ENCODE measurements at regions not wholly inside any gene's neighbourhood (a gene's known extent, or its start where the extent isn't known, plus 50 kb on each side); places are given as distances from the start of the nearest gene placed in this dataset.

DNA sequence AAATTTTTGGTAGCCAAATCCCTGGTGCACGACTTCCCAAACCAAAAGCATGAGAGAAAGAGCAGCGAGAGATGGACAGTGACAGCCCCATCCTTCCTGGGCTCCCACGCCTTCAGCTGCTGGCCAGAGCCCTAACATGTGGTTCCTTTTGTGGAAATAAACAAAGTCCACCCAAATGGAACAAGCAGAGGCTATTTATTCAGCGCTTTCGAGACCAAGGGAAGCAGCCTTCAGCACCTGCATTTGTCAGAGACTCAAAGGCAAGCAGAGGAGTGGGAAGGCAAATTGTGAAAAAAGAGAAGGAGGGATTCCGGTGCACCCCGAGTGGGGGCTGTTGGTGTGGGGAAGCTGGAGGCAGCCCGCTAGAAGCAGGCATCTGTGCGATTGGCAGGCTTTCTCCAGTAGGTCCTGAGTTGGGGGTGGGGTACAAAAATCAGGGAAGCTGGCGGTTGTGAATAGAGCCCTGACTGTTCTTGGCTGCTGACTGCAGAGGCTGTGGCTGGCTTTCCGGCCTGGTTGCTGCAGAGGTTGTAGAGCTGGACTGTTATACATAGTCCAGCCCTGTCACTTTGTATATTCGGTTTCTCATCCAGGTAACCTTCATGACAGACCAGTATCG is 427.2 kb downstream of the OCA2 start:
- DNase-seq (ENCODE audit: low spot score), result no peak

DNA sequence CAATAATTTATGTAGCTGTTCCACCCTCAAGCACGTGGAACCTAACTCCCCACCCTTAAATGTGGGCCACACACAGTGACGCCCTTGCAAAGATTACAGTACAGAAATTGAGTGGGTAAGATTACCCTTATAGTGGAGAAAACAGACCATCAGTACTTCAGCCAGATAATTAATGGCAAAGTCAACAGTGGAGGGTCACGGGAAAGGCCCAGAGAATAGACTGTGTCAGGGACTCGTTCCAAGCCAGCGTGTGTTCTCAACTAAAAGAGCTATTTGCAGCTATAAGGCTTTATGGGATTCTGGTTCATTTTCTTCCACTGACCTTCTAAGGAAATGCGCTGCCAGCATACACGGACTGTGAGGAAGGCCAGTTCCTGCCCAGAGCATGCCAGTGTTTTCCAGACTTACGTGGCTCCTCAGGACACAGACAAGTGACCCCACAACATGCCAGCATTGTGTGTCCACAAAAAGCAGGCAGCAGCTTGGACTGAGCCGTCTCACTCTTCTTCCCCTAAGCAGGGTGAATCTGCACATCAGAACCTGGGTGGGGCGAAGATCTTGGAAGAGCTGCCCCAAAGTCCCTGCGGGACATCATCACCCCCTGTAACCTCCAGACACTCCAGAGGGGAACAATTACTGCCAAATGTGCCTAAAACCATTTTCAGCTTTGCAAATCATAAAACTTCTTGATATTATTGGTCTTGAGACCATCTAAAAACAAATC is 428.5 kb downstream of the OCA2 start:
- DNase-seq (ENCODE audit: low spot score), result no peak

DNA sequence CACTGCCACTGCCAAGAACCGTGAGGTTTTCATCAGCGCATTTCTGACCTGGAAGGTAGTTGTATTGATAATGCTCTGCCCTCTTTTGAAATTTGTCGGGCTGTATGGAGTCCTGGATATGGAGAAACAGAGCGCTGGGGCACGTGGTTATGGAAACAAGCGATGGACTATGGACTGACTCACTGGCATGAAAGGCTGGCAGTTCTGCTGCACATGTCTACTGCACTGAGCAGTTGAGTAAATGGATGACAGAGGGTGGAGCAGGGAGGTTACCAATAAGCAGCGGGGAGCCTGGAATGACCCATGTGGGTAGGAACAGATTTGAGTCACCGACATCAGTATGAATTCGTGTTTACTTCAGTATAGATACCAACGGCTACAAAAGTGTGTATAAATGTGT is 429.5 kb downstream of the OCA2 start:
- no peak for DNase-seq (ENCODE audit: low spot score)

DNA sequence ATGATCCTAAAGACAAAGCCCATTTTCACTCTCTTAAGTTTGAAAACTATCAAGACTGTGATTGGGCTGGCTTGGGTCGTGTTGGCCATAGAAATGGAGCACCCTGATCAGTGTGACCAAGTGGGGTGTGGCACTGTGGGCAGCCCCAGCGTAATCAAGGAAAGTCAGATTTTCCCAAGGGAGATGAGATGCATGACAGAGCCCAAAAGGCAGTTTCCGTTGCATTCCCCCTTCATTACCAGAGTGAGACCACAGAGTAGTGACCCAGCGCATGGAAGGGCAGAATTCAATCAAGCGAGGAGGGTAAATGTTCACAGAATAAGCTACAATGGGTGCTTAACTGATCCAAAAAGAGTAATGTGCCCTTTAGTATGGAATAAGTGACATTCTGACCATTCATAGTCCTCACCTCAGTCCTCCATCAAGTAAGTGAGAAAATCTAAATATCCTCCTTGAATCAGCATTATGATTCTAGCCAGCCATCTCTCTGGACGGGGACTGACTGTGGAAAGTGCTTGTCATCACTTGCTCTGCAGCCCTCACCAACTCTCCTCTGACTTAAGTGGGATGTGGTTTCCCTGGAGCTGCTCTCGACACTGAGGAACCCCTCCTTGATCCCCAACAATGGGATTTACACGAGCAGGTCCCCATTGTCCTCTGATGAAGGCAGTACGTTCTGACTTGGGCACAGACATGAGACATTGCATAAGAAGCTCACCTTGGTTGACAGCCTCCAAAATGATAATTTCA is 430.5 kb downstream of the OCA2 start:
- no peak for DNase-seq (ENCODE audit: low spot score)

DNA sequence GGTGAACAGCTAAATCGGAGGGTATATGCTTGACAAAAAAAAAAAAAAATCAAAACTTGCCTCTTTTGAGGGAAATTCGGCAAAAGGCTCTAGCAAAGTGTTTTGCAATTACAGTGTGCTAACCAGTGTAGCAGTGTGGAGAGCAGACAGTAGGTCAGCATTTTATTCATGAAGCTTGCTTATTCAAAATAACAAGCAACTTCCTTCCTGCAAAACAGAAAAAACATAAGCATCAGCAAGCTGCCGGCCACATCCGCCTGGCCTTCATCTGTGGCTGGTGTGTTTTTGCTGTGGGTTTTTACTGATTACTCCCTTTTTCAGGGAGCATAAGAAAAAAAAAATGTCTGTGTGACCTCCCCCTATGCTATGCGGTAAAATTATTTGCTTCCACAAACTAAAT is 434.1 kb downstream of the OCA2 start:
- DNase-seq (ENCODE audit: low spot score), result no peak

DNA sequence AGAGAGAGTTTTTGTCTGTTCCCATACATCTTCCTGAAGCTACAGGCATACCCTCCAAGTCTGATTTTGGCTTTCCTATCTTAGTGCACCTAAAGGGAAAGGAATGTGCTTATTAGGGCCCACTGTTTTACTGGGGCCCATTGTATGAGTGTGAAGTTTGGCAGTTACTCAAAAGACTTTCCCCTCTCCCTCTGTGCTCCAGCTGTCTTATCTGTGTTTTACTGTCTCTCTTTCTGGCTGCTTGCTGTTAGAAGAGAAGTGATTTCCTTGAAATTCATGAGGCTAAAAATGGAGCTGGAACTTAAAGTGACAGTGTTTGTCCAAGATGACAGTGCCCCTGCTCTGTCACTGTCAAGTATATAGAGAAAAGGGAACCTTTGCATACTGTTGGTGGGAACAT is 436.2 kb downstream of the OCA2 start:
- DNase-seq (ENCODE audit: low spot score), result no peak

DNA sequence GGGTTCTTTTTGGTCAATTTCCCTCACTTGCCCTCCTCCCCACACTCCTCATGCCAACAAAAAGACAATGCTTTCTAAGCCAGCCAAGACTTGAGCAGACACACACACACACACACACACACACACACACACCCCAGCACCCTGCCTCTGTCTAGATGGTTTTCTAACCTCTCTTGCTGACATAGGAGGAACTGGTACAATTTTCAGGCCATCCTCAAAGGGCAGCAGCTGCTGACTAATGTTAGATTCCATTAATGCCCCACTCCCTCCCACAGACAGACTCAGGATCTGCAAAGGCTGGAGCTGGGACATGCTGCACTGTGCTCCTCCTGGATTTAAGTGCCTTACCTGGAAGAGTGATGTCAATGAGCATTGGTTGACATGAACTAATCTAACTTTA is 438.4 kb downstream of the OCA2 start:
- DNase-seq (ENCODE audit: low spot score), result no peak

DNA sequence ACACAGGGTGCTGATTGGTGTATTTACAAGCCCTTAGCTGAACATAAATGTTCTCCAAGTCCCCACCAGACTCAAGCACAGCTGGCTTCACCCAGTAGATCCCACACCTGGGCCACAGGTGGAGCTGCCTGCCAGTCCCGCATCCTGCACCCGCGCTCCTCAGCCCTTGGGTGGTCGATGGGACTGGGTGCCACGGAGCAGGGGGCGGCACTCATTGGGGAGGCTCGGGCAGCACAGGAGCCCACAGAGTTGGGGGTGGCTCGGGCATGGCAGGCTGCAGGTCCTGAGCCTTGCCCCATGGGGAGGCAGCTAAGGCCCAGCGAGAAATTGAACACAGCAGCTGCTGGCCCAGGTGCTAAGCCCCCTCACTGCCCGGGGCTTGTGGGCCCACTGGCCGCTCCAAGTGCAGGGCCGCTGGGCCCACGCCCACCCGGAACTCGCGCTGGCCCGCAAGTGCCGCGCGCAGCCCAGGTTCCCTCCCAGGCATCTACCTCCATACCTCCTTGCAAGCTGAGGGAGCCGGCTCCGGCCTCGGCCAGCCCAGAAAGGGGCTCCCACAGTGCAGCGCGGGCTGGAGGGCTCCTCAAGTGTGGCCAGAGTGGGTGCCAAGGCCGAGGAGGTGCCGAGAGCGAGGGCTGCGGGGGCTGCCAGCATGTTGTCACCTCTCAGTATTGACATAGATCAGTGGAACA is 442.7 kb downstream of the OCA2 start:
- no peak for DNase-seq (ENCODE audit: low spot score)

DNA sequence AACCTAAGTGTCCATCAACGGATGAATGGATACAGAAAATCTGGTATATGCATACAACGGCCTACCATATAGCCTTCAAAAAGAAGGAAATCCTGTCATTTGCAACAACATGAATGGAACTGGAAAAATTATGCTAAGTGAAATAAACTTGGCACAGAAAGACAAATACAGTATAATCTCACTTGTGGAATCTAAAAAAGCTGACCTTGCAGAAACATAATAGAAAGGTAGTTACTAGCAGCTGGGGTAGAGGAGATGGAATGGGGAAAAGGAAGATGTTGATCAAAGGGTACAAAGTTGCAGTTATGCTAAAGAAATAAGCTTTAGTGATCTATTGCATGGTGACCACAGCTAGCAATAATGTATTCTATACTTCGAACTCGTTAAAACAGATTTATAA is 444.1 kb downstream of the OCA2 start:
- DNase-seq (ENCODE audit: low spot score), result no peak

DNA sequence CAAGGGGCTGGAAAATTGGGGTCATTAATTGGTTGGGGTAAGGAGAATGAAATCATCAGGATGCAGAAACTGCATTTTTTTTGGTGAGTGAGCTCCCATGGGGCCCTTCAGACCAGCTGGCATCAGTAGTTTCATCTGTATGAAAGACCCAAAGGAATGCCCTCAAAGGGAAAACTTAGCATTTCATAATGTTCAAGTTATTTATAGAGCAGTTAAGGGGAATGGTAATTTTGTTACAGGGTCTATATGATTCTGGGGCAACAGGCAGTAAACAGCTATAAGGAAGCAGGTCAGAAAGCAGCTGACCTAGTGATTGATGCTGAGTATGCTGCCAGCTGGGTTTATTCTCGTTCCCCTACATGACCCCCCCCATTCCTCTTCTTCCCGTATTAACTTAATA is 448.9 kb downstream of the OCA2 start:
- no peak for DNase-seq (ENCODE audit: low spot score)

DNA sequence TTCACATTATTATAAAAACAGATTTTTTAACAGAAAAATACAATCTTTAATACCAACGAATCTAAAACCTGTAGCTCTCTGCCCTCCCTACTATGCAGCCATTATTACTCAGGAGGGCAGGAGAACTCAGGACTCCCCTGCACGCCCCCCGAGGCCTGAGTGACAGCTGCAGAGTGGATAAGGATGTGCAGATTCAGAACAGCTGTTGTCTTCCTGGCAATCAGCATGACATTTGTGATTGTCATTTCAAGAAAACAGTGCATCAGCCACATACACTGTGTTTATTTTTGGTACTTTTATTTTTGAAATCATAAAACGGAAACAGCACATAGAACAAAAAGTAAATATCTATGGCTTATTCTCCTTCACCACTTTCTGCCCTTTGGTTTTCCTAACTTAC is 450.8 kb downstream of the OCA2 start:
- DNase-seq (ENCODE audit: low spot score), result no peak

DNA sequence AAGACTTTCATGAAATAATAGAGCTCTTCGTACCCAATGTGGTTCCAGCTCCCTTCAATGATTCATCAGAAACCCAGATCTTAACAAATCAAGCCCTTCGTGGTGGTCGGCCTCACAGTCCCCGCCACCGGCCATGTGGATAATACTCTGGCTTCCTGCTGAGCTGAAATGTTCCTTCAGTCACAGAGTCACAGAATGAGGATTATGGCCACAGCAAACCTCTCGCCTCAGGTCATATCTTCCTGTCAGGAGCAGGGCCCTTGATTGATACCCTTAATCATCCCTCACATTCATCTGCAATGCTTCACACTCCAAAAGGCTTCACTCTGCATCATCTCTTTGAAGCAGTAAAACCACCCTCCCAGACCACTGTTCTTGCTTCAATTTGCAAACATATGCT is 452.6 kb downstream of the OCA2 start:
- no peak for DNase-seq (ENCODE audit: low spot score)

DNA sequence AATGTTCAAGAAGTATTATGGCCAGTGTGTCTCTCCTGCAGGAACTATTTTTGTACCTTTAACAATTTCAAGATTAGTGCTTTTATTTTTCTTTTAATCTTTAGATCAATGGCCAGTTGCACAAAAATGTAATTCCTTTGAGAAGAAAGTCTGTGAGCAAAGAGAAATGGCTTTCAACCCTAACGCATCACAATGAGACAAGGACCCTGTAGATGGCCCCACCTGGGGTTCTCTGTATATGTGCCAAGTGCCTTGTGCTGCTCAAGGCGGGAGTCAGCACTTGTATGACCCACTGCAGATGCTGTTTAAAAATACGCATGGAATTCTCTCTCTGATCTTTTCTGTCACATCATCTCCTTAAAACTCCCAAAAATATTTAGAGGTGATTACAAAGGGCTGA is 453.4 kb downstream of the OCA2 start:
- DNase-seq (ENCODE audit: low spot score), result no peak

DNA sequence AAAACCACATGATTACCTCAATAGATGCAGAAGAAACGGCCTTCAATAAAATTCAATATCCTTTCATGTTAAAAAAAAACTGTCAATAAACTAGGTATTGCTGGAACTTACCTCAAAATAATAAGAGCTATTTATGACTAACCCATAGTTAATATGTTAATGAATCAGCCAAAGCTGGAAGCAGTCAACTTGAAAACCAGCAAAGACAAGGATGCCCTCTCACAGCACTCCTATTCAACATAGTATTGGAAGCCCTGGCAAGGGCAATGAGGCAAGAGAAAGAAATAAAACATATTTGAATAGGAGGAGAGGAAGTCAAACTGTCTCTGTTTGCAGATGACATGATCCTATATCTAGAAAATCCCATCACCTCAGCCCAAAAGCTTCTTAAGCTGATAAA is 456.1 kb downstream of the OCA2 start:
- DNase-seq (ENCODE audit: low spot score), result no peak

DNA sequence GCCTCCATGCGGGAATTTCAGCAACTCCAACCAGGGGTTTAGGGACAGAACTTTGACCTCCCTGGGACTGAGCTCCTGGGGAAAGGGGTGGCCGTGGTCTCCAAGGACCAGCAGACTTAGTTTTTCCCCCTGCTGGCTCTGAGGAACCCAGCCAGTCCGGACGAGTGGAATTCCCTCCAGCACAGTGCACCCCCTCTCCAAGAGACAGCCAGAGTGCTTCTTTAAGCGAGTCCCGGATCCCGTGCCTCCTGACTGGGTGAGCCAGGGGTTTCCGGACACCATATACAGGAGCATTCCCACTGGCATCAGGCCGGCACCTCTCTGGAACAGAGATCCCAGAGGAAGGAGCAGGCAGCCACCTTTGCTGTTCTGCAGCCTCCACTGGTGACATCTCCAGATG is 459.5 kb downstream of the OCA2 start:
- no peak for DNase-seq (ENCODE audit: low spot score)

DNA sequence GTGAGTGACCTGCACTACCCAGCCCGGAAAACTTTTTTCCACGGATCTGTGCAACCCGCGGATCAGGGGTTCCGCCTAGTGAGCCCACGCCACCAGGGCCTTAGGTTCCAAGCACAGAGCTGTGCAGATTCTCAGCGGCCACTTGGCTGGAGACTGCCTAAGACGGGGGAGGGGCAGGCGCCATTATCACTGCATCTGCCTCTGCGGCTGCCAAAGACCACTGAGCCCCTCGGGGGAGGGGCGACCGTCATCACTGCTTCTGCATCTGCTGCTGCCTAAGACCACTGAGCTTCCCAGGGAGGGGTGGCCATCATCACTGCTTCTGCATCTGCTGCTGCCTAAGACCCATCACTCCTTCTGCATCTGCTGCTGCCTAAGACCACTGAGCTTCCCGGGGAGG is 460.2 kb downstream of the OCA2 start:
- DNase-seq (ENCODE audit: low spot score), result no peak

DNA sequence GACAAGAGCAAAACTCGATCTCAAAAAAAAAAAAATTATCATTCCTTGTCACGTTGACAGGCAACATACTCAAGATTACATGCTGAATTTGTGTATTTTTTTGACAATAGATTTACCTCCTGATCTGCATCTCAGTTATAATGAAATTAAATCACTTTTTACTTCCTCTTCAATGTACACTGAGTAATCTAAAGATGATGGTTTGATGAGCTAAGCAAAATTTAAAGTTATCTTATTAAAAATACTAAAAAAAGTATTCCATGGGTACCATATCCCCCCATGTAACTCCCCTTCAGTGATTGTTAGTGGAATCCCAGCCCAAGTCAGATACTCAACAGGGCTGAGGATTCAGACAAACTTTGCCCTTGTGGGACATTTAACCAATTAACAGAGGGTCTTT is 463.2 kb downstream of the OCA2 start:
- DNase-seq (ENCODE audit: low spot score), result no peak

DNA sequence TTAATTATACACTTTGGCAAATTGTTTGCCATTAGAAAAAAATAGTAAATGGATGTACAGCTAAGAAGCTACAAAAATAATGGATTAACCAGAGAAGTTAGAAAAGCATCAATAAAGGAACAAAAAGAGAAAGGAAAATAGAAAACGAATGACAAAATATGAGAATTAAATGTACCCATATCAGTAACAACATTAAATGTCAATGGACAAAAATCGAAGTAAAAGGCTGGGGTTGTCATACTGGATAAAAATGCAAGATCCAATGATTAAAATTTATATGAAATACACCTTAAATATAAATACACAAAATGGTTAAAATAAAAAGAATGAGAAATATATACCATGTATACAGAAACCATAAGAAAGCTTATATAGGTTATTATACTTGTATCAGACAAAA is 470.6 kb downstream of the OCA2 start:
- DNase-seq (ENCODE audit: low spot score), result no peak

DNA sequence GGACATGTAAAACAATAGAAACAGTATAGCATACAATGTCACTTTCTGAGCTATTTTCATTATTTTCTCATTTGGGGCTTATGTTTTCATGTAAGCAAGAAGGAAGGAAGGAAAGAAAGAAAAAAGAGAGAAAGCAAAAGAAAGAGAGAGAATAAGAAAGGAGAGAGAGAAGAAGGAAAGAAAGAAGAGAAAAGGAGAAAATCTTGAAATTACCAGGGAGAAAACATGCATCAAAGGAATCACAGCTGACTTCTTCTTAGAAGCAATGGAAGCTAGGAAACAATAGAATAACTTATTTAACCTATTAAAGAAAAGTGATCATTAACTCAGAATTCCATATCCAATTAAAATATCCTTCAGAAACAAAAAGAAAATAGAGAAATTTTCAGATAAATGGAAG is 471.5 kb downstream of the OCA2 start:
- no peak for DNase-seq (ENCODE audit: low spot score)

DNA sequence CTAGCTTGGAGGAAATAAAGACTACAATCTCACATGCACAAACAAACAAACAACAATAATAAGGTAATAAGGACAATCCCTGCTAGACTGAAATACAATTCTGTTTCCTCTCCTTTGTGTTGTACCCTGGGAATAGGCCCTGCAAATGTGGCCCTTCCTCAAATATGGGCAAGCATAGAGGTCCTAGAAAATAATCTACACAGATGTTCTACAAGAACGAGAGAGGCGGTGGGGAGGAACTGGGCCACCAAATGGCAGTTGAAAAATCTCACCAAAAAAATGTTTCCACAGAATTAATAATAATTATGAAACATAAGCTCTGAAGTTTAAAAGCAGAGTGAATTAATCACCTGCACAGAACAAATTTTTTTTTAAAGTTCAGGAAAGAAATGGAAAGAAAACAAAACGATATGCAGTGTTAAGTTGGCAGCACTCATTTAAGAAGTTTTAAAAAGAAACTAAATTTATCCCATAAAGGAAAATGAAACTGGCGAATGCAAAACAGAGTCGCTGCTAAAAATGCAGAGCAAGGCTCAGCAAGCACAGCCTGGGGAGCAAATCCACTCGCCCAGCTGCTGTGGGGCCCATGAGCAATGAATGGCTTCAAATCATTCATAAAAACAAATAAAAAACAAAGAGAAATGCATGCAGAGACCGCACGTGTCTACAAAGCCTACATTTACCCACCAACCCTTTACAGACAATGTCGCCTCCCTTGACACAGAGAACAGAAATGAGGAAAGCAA is 475.4 kb downstream of the OCA2 start:
- DNase-seq (ENCODE audit: low spot score), result no peak

DNA sequence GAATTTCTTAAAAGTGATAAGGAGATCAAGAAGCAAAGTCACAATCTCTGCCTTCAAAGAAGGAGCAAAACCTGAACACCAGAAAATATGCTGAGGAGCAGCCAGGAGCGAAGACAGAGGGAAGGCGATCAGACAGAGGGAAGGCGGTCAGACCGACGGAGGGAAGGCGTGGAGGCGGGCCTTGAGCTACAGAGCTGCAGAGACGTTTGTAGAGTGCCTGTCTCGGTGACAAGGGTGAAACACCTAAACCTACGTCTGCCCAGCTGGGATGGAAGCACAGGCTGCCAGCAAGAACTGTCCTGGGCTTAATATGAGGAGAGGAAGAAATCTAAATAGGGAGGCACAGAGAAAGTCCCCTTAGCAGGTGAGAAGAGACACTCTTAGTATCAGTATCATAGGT is 476.0 kb downstream of the OCA2 start:
- no peak for DNase-seq (ENCODE audit: low spot score)

DNA sequence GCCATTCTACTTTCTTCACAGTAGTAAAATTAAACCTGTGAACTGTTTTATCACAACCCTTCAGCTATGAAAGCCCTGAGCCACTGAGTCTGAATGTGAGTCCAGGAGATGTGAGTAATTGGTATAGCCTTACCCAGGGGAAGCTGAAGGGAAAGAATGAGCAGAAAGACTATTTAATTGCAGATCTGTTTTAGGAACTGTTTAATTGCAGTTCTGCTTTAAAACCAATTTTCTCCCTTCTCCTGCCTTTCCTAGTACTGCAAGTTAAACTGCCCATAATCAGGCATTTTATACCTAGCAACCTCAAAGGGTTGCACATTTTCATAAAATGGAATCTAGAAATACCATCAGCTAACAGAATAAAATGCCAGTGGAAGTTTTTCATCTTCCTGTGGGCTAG is 476.7 kb downstream of the OCA2 start:
- no peak for DNase-seq (ENCODE audit: low spot score)
